GM19397 (cell line): ENCODE measurements at regions not wholly inside any gene's neighbourhood (a gene's known extent, or its start where the extent isn't known, plus 50 kb on each side); places are given as distances from the start of the nearest gene placed in this dataset.

ENCODE experiments used
- ATAC-seq: cut with Tn5 transposase; IDR thresholded peaks from one replicate; pipeline ENCODE4 v1.9.1; 2021; ENCODE audit warnings: mild to moderate bottlenecking, moderate library complexity; ENCODE audit not compliant: unreplicated experiment

DNA sequence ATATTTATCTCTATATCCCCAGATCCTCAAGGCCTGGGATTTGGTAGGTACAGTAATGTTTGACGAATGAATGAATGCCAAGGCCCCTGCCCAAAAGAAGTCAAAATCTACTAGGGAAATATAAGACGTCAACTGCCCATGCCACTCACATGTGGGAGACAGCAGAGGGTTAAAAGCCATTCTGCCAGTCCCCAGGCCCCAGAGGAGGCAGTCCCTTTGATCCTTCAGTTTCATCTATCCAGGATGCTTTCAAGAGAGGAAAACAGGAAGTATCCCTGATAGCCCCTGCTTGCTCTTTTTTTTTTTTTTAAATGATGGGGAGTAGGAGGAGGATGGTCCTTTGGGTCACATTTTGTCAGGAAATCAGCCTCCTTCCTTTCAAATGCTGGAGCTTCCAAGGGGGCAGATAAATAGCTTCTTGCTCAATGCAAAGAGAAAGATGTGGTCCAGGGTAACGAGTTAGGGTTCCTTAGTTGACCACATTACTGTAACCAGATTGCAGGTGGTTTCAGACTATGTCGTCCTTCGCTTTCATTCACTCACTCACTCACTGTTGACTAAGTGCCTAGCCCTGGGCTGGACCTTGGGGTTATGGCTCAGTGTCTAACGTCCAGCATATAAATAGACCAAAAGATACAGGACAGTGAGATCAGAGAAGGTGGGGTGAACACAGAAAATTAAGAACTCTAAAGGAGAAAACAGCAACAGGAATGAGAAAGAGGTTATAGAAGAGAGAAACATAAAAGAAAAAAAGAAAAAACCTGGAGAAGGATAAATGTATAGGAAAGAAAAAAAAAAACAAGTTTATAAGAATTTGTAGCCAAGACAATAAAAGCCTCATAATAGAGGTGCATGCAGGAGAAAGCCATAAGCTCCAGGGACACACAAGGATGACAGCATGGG, 64.6 kb upstream of the PIM1 start:
- ATAC-seq: no peak

- ATAC-seq: no peak
These were observed 63.9 kb upstream of the PIM1 start for GRCh38 chr6:37106051-37106363.

DNA sequence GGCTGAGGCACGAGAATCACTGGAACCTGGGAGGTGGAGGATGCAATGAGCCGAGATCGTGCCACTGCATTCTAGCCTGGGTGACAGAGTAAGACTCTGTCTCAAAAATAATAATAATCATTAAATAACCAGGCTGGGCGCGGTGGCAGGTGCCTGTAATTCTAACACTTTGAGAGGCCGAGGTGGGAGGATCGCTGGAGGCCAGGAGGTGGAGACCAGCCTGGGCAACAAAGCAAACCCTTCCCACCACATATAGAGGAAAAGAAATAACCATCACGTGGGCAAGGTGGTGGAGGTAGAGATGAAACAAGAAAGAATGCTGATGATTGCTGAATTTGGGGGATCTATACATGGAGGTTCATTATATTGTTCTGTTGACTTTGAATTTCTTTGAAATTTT, 63.4 kb upstream of the PIM1 start:
- ATAC-seq: no peak

GRCh38 chr6:37106982-37107491, 62.9 kb upstream of the PIM1 start:
- ATAC-seq: no peak

GRCh38 chr6:37109714-37110499, 60.0 kb upstream of the PIM1 start:
- ATAC-seq: no peak

DNA sequence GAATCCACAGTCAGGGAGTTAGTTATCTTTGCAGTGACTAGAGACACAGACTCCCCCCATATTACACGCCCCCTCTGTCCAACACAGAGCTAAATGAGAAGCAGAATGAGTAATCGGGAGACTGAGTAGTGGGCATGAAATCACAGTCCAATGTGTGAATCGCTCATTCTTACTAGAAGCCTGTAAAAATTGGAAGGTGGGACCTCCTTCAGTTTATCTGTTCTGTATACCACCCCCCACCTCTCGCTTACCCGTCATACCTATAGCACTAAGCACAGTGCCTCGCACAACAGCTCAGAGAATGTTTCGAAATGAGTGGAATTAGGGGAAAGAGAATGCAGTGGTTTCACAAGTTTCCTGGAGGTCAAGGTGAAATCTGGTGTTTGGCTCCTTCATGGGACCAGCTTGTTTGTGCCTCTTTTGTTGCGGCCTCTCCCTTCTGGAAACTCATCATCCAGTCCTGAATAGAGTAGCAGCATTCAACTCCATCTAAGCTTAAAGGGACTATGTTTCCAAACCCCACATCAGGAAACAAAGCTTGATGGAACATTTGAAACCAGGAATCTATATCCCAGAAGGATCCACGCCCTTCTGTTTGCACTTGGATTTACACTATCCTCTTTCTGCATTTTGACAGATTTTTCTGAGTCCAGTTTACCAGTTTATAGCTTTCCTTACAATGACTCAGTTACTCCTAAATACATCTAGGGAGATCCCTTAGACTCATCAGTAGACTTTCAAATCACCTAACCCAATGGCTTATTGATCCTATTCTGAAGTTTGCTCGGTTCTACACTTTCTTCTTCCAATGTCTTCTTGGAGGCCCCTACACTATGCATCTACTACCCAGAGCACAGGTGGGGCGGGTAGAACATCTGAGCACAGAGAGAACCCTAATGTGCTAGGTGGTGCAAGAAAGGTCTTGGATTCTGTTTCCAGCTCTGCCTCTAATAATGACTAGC, 59.2 kb upstream of the PIM1 start:
- no peak for ATAC-seq

DNA sequence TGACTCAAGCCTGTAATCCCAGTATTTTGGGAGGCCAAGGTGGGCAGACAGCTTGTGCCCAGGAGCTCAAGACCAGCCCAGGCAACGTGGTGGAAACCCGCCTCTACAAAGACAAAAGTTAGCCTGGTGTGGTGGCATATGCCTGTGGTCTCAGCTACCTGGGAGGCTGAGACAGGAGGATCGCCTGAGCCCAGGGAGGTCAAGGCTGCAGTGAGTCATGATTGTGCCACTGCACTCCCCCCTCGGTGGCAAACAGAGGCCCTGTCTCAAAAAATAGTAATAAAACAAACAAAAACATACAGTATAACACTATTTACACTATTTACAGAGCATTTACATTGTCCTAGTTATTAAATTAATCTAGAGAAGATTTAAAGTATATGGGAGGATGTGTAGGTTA, 56.0 kb upstream of the PIM1 start:
- no peak for ATAC-seq

DNA sequence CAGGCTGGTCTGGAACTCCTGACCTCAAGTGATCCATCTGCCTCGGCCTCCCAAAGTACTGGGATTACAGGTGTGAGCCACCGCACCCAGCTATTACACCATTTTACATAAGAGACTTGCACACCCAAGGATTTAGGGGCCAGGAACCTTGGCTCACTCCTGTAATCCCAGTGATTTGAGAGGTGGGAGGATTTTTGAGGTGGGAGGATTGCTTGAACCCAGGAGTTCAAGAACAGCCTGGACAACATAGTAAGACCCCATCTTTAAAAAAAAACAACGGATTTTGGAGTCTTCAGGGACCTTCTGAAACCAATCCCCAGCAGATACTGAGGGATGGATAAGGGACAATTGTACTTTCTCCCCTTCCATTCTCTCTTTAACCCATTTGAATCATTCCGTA, 55.3 kb upstream of the PIM1 start:
- no peak for ATAC-seq

DNA sequence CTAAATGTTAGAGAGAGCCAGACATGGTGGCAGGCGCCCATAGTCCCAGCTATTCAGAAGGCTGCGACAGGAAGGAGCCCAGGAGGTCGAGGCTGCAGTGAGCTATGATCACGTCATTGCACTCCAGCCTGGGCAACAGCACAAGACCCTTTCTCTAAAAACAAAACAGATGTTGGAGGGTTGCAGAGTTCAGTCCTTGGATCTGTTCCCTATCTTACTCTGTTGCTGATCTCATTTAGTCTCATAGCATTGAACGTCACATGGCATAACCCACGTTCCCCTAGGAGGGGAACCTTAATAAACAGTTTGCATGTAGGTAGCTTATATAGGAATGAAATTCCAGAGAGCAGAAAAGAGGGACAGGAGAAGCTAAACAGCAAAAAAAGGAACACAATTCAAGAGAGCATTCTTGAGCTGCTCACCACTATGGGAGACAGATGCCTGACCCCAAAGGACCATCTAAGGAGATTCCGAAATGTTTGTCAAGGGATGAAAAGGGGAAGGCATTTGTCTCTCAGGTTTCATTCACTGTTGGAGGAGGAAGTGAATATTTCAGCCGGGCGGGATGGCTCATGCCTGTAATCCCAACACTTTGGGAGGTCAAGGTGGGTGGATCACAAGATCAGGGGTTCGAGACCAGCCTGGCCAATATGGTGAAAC, 54.6 kb upstream of the PIM1 start:
- ATAC-seq: no peak

DNA sequence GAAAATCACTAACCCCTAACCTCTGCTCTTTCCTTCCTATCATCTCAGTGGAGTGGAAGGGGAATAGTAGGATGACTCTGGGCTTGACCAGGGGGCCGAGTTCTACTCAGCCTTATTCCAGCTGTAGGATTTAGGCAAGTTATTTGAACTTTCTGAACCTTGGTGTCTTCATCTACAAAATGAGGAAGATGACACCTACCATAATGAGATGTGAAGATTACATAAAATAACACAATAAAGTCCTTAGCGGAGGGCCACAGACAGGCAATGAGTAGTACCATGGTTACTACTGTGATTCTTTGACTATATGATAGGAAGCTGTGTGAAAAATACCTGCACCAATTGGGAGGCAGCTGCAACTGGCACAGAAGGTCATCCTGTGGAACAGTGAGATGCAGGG, 53.6 kb upstream of the PIM1 start:
- no peak for ATAC-seq

DNA sequence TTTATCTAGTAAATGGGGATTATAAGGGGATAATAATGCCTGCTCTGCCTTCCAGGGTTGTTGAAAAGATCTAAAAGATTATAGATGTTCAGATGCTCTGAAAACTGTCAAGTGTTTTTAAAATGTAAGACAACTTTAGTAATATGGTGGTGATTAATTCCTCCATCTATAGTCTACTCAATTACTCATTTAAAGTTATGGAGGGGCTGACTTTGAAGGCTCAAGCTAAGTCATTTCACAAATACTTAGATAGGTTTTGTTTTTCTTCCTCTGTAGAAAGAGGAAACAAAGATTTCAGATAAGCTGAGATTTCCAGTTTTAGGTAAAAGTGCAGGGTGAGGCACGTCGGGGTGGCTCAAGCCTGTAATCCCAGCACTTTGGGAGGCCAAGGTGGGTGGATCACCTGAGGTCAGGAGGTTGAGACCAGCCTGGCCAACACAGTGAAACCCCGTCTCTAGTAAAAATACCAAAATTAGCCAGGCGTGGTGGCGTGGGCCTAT, 50.5 kb upstream of the PIM1 start:
- ATAC-seq: no peak
